AG04450 (cell line): ENCODE measurements at regions not wholly inside any gene's neighbourhood (a gene's known extent, or its start where the extent isn't known, plus 50 kb on each side); places are given as distances from the start of the nearest gene placed in this dataset.

Source experiments
- CTCF ChIA-PET: fragments of 300-600, 350-600 bp; formaldehyde crosslinking; extraction: SDS; loops from one replicate; lab custom pipeline; 2022; ENCODE audit warnings: antibody characterized with exemption, inconsistent platforms; lab: Charles Lee
- POLR2A ChIA-PET: fragments of 350-600 bp; formaldehyde crosslinking; extraction: SDS; loops from one replicate; lab custom pipeline; 2021; ENCODE audit warnings: antibody characterized with exemption, inconsistent platforms; lab: Yijun Ruan, JAX
- DNase-seq: peaks from one replicate; pipeline ENCODE4 v3.0.0-alpha.2; 2011; ENCODE audit warnings: low read depth, low spot score
- H3K27ac ChIP-seq: one replicate; pipeline ENCODE4 v1.5.1; 2012; ENCODE audit warnings: low read depth, low read length, control low read depth
- H3K27me3 ChIP-seq: one replicate; pipeline ENCODE4 v1.6.0; 2012; ENCODE audit warnings: low read length; ENCODE audit not compliant: control insufficient read depth, insufficient read depth
- H3K4me3 ChIP-seq: 2 replicates; pipeline ENCODE4 v1.5.1; 2011; ENCODE audit warnings: mild to moderate bottlenecking, low read depth, low read length, control low read depth
- H3K9me3 ChIP-seq: 2 replicates; pipeline ENCODE4 v1.5.1; 2012; ENCODE audit warnings: low read length; ENCODE audit not compliant: control insufficient read depth, insufficient read depth
- CTCF ChIP-seq: IDR thresholded peaks from 2 replicates; pipeline ENCODE4 v1.5.1; 2011; ENCODE audit warnings: low read depth, low read length, control low read depth, inconsistent platforms

GRCh38 chr20:51298141-51298749 lies 244.3 kb downstream of the NFATC2 start:
- POLR2A ChIA-PET, result no interaction called here
- peaks cover 8% of the 10 kb centered on the region for H3K9me3 ChIP-seq
- DNase-seq, result no peak
- H3K4me3 ChIP-seq, result no peak overlapping the region
- no peak for TF ChIP-seq CTCF
- CTCF ChIA-PET, result interaction anchor here (0.6 to 1.6 kb wide), 4 partner anchors 283 to 311 kb away, joined by 3 to 4 read pairs (median 4); no protein-coding TSS in a partner anchor
- no peak overlapping the region for H3K27ac ChIP-seq
- no peaks in the 10 kb centered on the region for H3K27me3 ChIP-seq

GRCh38 chr20:51287628-51288413 lies 254.7 kb downstream of the NFATC2 start:
- CTCF ChIA-PET, result interaction anchor here (2.2 kb wide), 1 partner anchor 272 kb away, joined by 7 read pairs; no protein-coding TSS in a partner anchor
- POLR2A ChIA-PET, result no interaction called here

GRCh38 chr20:51286758-51287157 lies 255.8 kb downstream of the NFATC2 start:
- Histone ChIP-seq H3K9me3 (no peaks in the 10 kb centered on the region), H3K27me3 (peaks cover 25% of the 10 kb centered on the region), H3K27ac (no peak overlapping the region), H3K4me3 (no peak overlapping the region)
- DNase-seq, result no peak
- POLR2A ChIA-PET, result no interaction called here
- CTCF ChIA-PET, result interaction anchor here (1.2 to 2.2 kb wide), 2 partner anchors 20 to 271 kb away, joined by 3 to 7 read pairs; no protein-coding TSS in a partner anchor
- no peak for TF ChIP-seq CTCF

More at GRCh38 chr20:51287628-51288413, 254.7 kb downstream of the NFATC2 start:
- Histone ChIP-seq H3K27me3 (peaks cover 25% of the 10 kb centered on the region), H3K4me3 (no peak overlapping the region), H3K27ac (no peak overlapping the region), H3K9me3 (no peaks in the 10 kb centered on the region)
- DNase-seq, result no peak
- no peak for TF ChIP-seq CTCF

GRCh38 chr20:51285684-51286083 lies 256.8 kb downstream of the NFATC2 start:
- peaks cover 25% of the 10 kb centered on the region for H3K27me3 ChIP-seq
- CTCF ChIA-PET, result interaction anchor here (0.5 to 2.2 kb wide), 3 partner anchors 22 to 270 kb away, joined by 3 to 7 read pairs (median 5); no protein-coding TSS in a partner anchor
- H3K4me3 ChIP-seq, result no peak overlapping the region
- no peak for DNase-seq
- POLR2A ChIA-PET, result no interaction called here
- H3K9me3 ChIP-seq, result no peaks in the 10 kb centered on the region
- H3K27ac ChIP-seq, result no peak overlapping the region
- TF ChIP-seq CTCF, result no peak

- CTCF ChIA-PET, result interaction anchor here (0.9 kb wide), 1 partner anchor 297 kb away, joined by 4 read pairs; no protein-coding TSS in a partner anchor
- TF ChIP-seq CTCF, result no peak
- Histone ChIP-seq H3K27ac (no peak overlapping the region), H3K9me3 (no peaks in the 10 kb centered on the region; the same call in 1 of the 2 replicates), H3K27me3 (peaks cover 22% of the 10 kb centered on the region), H3K4me3 (no peak overlapping the region)
- POLR2A ChIA-PET, result no interaction called here
- DNase-seq, result no peak
Measured at GRCh38 chr20:51284871-51285270, 257.6 kb downstream of the NFATC2 start.
